ENCODE measurements at regions not wholly inside any gene's neighbourhood (a gene's known extent, or its start where the extent isn't known, plus 50 kb on each side); places are given as distances from the start of the nearest gene placed in this dataset.

DNA sequence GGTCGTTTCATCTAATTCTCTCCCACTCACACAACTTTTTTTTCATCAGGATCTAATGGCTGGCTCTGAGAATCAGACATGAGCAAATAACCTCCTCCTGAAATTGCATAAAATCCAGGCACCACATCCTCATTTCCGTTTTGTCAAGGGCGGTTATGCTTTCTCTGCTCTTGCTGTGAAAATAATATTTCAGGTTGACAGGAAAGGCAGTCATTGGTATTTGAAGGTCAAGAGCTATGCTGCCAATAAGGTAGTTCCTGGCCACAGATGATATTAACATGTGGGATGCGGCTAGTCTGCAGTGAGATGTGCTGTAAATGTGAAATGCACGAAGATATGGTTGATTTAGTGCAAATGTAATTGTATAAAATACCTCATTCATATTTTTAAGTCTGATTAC lies 870.2 kb upstream of the TMEM132C start:
- Histone ChIP-seq H3K4me1 (ENCODE audit: insufficient read depth) (peaks cover 47% of the 10 kb centered on the region), H4K20me1 (ENCODE audit: insufficient read depth) (no peaks in the 10 kb centered on the region), H3K79me2 (ENCODE audit: insufficient read depth) (no peaks in the 10 kb centered on the region), H2AFZ (no peak overlapping the region), H3K4me3 (no peak overlapping the region), H3K27ac (no peak overlapping the region), H3K9ac (no peak overlapping the region), H3K9me2 (ENCODE audit: insufficient read depth) (no peaks in the 10 kb centered on the region), H3F3A (ENCODE audit: insufficient read depth) (peaks cover 14% of the 10 kb centered on the region), H3K4me2 (ENCODE audit: unreplicated experiment) (no peak overlapping the region), H3K36me3 (ENCODE audit: low read depth) (no peaks in the 10 kb centered on the region), H3K9me3 (ENCODE audit: low read depth) (no peaks in the 10 kb centered on the region), H3K27me3 (replicated peaks; ENCODE audit: insufficient read depth) (no peaks in the 10 kb centered on the region)
- 64% methylated on average over 5 of the region's 5 CpGs for WGBS, 2 experiments (ENCODE audit: low coverage in 1 of 2, low lambda C conversion rate in 2 of 2, missing lambda C conversion rate in 2 of 2)
- no peak for DNase-seq
- in situ Hi-C loops (cut with MboI): loop anchor here (25.0 kb wide), 1 partner anchor 516 kb away; no protein-coding TSS in a partner anchor
- no peak for TF ChIP-seq EZH2 (IDR thresholded peaks at IDR 0.05; ENCODE audit: insufficient read depth, poor library complexity, severe bottlenecking)
- no peak for TF ChIP-seq EZH2phosphoT487 (IDR thresholded peaks at IDR 0.05; ENCODE audit: insufficient read depth, low read depth)

DNA sequence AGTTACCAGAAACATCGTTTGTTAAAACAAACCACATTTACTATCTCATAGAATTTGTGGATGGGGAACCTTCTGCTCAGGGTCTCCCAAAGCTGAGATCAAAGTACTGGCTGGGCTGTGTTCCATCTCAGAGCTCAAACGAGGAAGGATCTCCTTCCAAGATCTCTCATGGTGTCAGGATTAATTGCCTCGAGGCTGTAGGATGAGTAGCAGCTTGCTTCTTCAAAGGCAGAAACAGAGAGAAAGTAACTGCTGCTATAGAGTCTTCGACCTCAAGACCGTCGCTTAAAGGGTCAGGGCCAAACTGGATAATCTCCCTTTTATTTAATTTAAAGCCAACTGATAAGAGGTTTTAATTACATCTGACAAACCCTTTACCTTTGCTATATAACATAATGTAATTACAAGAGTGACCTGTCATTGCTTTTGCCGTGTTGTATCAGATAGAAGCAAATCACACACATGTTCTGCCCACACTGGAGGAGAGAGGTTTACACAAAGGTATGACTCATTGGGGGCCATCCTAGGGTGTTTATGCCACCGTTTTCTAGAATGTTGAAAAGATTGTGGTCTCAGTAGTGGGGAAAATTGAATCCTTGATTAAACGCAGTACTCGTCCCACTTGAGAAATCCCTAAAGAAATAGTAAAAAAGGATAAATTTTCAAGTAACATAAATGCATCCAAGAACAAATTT lies 868.8 kb upstream of the TMEM132C start:
- Histone ChIP-seq H3K9ac (no peak overlapping the region), H3K36me3 (ENCODE audit: low read depth) (no peaks in the 10 kb centered on the region), H3K79me2 (ENCODE audit: insufficient read depth) (no peaks in the 10 kb centered on the region), H2AFZ (no peak overlapping the region), H3K9me3 (ENCODE audit: low read depth) (no peaks in the 10 kb centered on the region), H3K4me1 (ENCODE audit: insufficient read depth) (peaks cover 48% of the 10 kb centered on the region), H4K20me1 (ENCODE audit: insufficient read depth) (no peaks in the 10 kb centered on the region), H3K27me3 (replicated peaks; ENCODE audit: insufficient read depth) (no peaks in the 10 kb centered on the region), H3K27ac (no peak overlapping the region), H3K9me2 (ENCODE audit: insufficient read depth) (no peaks in the 10 kb centered on the region), H3K4me2 (ENCODE audit: unreplicated experiment) (no peak overlapping the region), H3F3A (ENCODE audit: insufficient read depth) (peaks cover 14% of the 10 kb centered on the region), H3K4me3 (no peak overlapping the region)
- no peak for DNase-seq
- TF ChIP-seq EZH2phosphoT487 (IDR thresholded peaks at IDR 0.05; ENCODE audit: insufficient read depth, low read depth): no peak
- TF ChIP-seq EZH2 (IDR thresholded peaks at IDR 0.05; ENCODE audit: insufficient read depth, poor library complexity, severe bottlenecking): no peak
- 58 to 64% methylated on average over 10 of the region's 10 CpGs for WGBS, 2 experiments (ENCODE audit: low coverage in 1 of 2, low lambda C conversion rate in 2 of 2, missing lambda C conversion rate in 2 of 2)
- in situ Hi-C loops (cut with MboI): loop anchor here (25.0 kb wide), 1 partner anchor 514 kb away; no protein-coding TSS in a partner anchor

DNA sequence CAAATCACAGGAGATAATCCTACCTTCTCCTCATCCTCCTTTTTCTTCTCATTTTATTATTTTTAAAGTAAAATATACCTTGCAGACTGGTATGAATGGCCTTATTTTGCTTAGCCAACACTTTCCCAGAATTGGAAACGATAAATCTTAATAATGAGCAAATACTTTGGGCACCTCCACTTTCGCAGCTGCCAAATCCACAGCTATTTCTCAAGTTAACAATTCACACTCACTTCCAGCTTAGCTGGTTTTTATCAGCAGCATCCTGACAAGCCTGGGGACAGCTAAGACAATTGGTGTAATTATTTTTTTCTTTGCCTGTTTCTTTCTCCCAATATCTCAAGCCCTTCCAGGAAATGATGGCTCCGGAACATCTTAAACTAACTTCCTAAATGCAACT lies 867.5 kb upstream of the TMEM132C start:
- Histone ChIP-seq H3K4me3 (no peak overlapping the region), H3K9ac (no peak overlapping the region), H3K4me2 (ENCODE audit: unreplicated experiment) (peak overlapping the region; percentile 19), H3K36me3 (ENCODE audit: low read depth) (no peaks in the 10 kb centered on the region), H3K9me2 (ENCODE audit: insufficient read depth) (no peaks in the 10 kb centered on the region), H3K9me3 (ENCODE audit: low read depth) (no peaks in the 10 kb centered on the region), H3F3A (ENCODE audit: insufficient read depth) (peaks cover 9% of the 10 kb centered on the region), H4K20me1 (ENCODE audit: insufficient read depth) (no peaks in the 10 kb centered on the region), H3K79me2 (ENCODE audit: insufficient read depth) (no peaks in the 10 kb centered on the region), H3K27me3 (replicated peaks; ENCODE audit: insufficient read depth) (no peaks in the 10 kb centered on the region), H3K4me1 (ENCODE audit: insufficient read depth) (peaks cover 37% of the 10 kb centered on the region), H3K27ac (no peak overlapping the region), H2AFZ (no peak overlapping the region)
- no peak for DNase-seq
- TF ChIP-seq EZH2 (IDR thresholded peaks at IDR 0.05; ENCODE audit: insufficient read depth, poor library complexity, severe bottlenecking) (no peak), EZH2phosphoT487 (IDR thresholded peaks at IDR 0.05; ENCODE audit: insufficient read depth, low read depth) (no peak)
- WGBS, 2 experiments (ENCODE audit: low coverage in 1 of 2, low lambda C conversion rate in 2 of 2, missing lambda C conversion rate in 2 of 2): 58 to 68% methylated on average over 3 of the region's 3 CpGs
- in situ Hi-C loops (cut with MboI): loop anchor here (25.0 kb wide), 1 partner anchor 513 kb away; no protein-coding TSS in a partner anchor

DNA sequence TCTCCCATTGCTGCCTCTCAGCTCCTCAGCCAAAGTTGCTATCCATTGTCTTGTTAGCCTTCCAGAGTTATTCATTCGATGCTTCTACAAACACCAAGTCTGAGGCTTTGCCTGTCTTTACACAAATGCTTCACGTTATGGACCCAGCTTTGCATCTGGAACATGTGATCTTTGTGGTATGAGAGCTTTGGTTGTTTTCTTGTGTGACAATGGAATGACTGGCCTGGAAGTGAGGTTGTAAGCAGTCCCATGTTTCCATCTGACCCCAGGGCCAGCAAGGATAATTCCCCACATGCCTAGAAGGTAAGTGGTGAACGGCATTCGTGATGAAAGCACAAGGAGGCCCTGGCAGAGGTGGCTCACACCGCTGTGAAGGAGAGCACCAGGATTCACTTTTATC lies 866.7 kb upstream of the TMEM132C start:
- no peaks in the 10 kb centered on the region for H3K36me3 ChIP-seq (ENCODE audit: low read depth)
- H3K79me2 ChIP-seq (ENCODE audit: insufficient read depth): no peaks in the 10 kb centered on the region
- H3K4me3 ChIP-seq: no peak overlapping the region
- peaks cover 30% of the 10 kb centered on the region for H3K4me1 ChIP-seq (ENCODE audit: insufficient read depth)
- in situ Hi-C loops (cut with MboI): no loop called here
- H3K27ac ChIP-seq: no peak overlapping the region
- no peak overlapping the region for H3K9ac ChIP-seq
- no peaks in the 10 kb centered on the region for H3K27me3 ChIP-seq (replicated peaks; ENCODE audit: insufficient read depth)
- TF ChIP-seq EZH2 (IDR thresholded peaks at IDR 0.05; ENCODE audit: insufficient read depth, poor library complexity, severe bottlenecking) (no peak), EZH2phosphoT487 (IDR thresholded peaks at IDR 0.05; ENCODE audit: insufficient read depth, low read depth) (no peak)
- H3K9me3 ChIP-seq (ENCODE audit: low read depth): no peaks in the 10 kb centered on the region
- WGBS, 2 experiments (ENCODE audit: low coverage in 1 of 2, low lambda C conversion rate in 2 of 2, missing lambda C conversion rate in 2 of 2): 54 to 59% methylated on average over 5 of the region's 5 CpGs
- H3K4me2 ChIP-seq (ENCODE audit: unreplicated experiment): no peak overlapping the region
- H4K20me1 ChIP-seq (ENCODE audit: insufficient read depth): no peaks in the 10 kb centered on the region
- H3K9me2 ChIP-seq (ENCODE audit: insufficient read depth): no peaks in the 10 kb centered on the region
- DNase-seq: peak; percentile 15
- H2AFZ ChIP-seq: no peak overlapping the region
- H3F3A ChIP-seq (ENCODE audit: insufficient read depth): peaks cover 9% of the 10 kb centered on the region

Data from GM23248 (cell line).